ENCODE measurements at regions not wholly inside any gene's neighbourhood (a gene's known extent, or its start where the extent isn't known, plus 50 kb on each side); places are given as distances from the start of the nearest gene placed in this dataset.

- DNase-seq, result no peak
Measured at GRCh38 chr13:26456650-26457049, 100.8 kb upstream of the WASF3 start.

- no peak for DNase-seq
Measured at GRCh38 chr13:26457212-26457611, 100.3 kb upstream of the WASF3 start.

GRCh38 chr13:26458196-26458749 is 99.2 kb upstream of the WASF3 start:
- no peak for DNase-seq

GRCh38 chr13:26459276-26460131 is 98.0 kb upstream of the WASF3 start:
- no peak for DNase-seq

GRCh38 chr13:26460648-26461047 is 96.8 kb upstream of the WASF3 start:
- no peak for DNase-seq

GRCh38 chr13:26463296-26463695 is 94.2 kb upstream of the WASF3 start:
- DNase-seq, result no peak

GRCh38 chr13:26463848-26464247 is 93.6 kb upstream of the WASF3 start:
- DNase-seq, result no peak

GRCh38 chr13:26465514-26465913 is 92.0 kb upstream of the WASF3 start:
- no peak for DNase-seq

- DNase-seq, result no peak
Measured at GRCh38 chr13:26465954-26466353, 91.5 kb upstream of the WASF3 start.

- DNase-seq, result peak in 1 of 3 experiments; percentile 3
Measured at GRCh38 chr13:26468265-26468801, 89.2 kb upstream of the WASF3 start.

GRCh38 chr13:26469602-26470001 is 87.9 kb upstream of the WASF3 start:
- no peak for DNase-seq

- no peak for DNase-seq
Measured at GRCh38 chr13:26471807-26472206, 85.7 kb upstream of the WASF3 start.

GRCh38 chr13:26473571-26474230 is 83.8 kb upstream of the WASF3 start:
- peak in 2 of 3 experiments; percentile 4 to 37 for DNase-seq

GRCh38 chr13:26474286-26474685 is 83.2 kb upstream of the WASF3 start:
- no peak for DNase-seq

GRCh38 chr13:26475176-26476110 is 82.0 kb upstream of the WASF3 start:
- DNase-seq, result no peak

- no peak for DNase-seq
Measured at GRCh38 chr13:26476111-26476781, 81.2 kb upstream of the WASF3 start.

GRCh38 chr13:26476782-26477142 is 80.7 kb upstream of the WASF3 start:
- DNase-seq, result no peak

GRCh38 chr13:26477681-26478080 is 79.8 kb upstream of the WASF3 start:
- no peak for DNase-seq

- no peak for DNase-seq
Measured at GRCh38 chr13:26480246-26480855, 77.1 kb upstream of the WASF3 start.

GRCh38 chr13:26482451-26483197 is 74.9 kb upstream of the WASF3 start:
- DNase-seq, result peak; percentile 47 to 80 (median 61)

- DNase-seq, result no peak
Measured at GRCh38 chr13:26483546-26483945, 73.9 kb upstream of the WASF3 start.

Data from NCI-H1417 (cell line).